ENCODE measurements at regions not wholly inside any gene's neighbourhood (a gene's known extent, or its start where the extent isn't known, plus 50 kb on each side); places are given as distances from the start of the nearest gene placed in this dataset.

GRCh38 chr7:25621993-25622392 lies 393.7 kb upstream of the NPVF start:
- DNase-seq = no peak

GRCh38 chr7:25622695-25623094 lies 394.4 kb upstream of the NPVF start:
- DNase-seq = no peak

GRCh38 chr7:25624051-25624450 lies 395.8 kb upstream of the NPVF start:
- no peak for DNase-seq

- DNase-seq = no peak
Measured at GRCh38 chr7:25624833-25625232, 396.5 kb upstream of the NPVF start.

- DNase-seq = no peak
Measured at GRCh38 chr7:25625306-25625992, 397.2 kb upstream of the NPVF start.

- DNase-seq = no peak
Measured at GRCh38 chr7:25626451-25627131, 398.3 kb upstream of the NPVF start.

- DNase-seq = no peak
Measured at GRCh38 chr7:25628446-25628845, 400.2 kb upstream of the NPVF start.

GRCh38 chr7:25632616-25633015 lies 404.3 kb upstream of the NPVF start:
- DNase-seq = no peak

- no peak for DNase-seq
Measured at GRCh38 chr7:25633426-25634036, 405.2 kb upstream of the NPVF start.

GRCh38 chr7:25636168-25636567 lies 407.9 kb upstream of the NPVF start:
- DNase-seq = no peak

- DNase-seq = no peak
Measured at GRCh38 chr7:25636871-25637283, 408.6 kb upstream of the NPVF start.

- DNase-seq = no peak
Measured at GRCh38 chr7:25638068-25638467, 409.8 kb upstream of the NPVF start.

- DNase-seq = no peak
Measured at GRCh38 chr7:25638590-25639244, 410.4 kb upstream of the NPVF start.

- no peak for DNase-seq
Measured at GRCh38 chr7:25642849-25643248, 414.6 kb upstream of the NPVF start.

GRCh38 chr7:25643286-25643685 lies 415.0 kb upstream of the NPVF start:
- no peak for DNase-seq

GRCh38 chr7:25643770-25644394 lies 415.6 kb upstream of the NPVF start:
- no peak for DNase-seq

- DNase-seq = no peak
Measured at GRCh38 chr7:25646726-25647413, 418.6 kb upstream of the NPVF start.

- no peak for DNase-seq
Measured at GRCh38 chr7:25647872-25648271, 419.6 kb upstream of the NPVF start.

- DNase-seq = no peak
Measured at GRCh38 chr7:25652366-25652765, 424.1 kb upstream of the NPVF start.

- DNase-seq = no peak
Measured at GRCh38 chr7:25653384-25653783, 425.1 kb upstream of the NPVF start.

GRCh38 chr7:25656071-25656470 lies 427.8 kb upstream of the NPVF start:
- no peak for DNase-seq
